ENCODE measurements at regions not wholly inside any gene's neighbourhood (a gene's known extent, or its start where the extent isn't known, plus 50 kb on each side); places are given as distances from the start of the nearest gene placed in this dataset.
A peak's percentile ranks its signal among the peaks of the same experiment; 100 is the strongest.

- no peak for TF ChIP-seq CTCF (IDR thresholded peaks at IDR 0.05; ENCODE audit: borderline replicate concordance)
- no peaks in the 10 kb centered on the region for H3K4me1 ChIP-seq
- intact Hi-C loops (cut with micrococcal nuclease), result no loop called here
- H3K9me3 ChIP-seq (replicated peaks), result no peaks in the 10 kb centered on the region
- no peak overlapping the region for H3K4me3 ChIP-seq
- H3K36me3 ChIP-seq, result no peaks in the 10 kb centered on the region
- H3K27me3 ChIP-seq (ENCODE audit: low read depth), result no peaks in the 10 kb centered on the region
- no peak for DNase-seq
- H3K27ac ChIP-seq (replicated peaks), result peak overlapping the region; percentile 25
Observed at GRCh38 chr4:15349965-15350364, 77.9 kb upstream of the C1QTNF7 start.

- Histone ChIP-seq H3K4me3 (no peak overlapping the region), H3K4me1 (no peaks in the 10 kb centered on the region), H3K9me3 (replicated peaks) (no peaks in the 10 kb centered on the region), H3K36me3 (no peaks in the 10 kb centered on the region), H3K27me3 (ENCODE audit: low read depth) (no peaks in the 10 kb centered on the region), H3K27ac (replicated peaks) (peak overlapping the region; percentile 23)
- TF ChIP-seq CTCF (IDR thresholded peaks at IDR 0.05; ENCODE audit: borderline replicate concordance), result no peak
- intact Hi-C loops (cut with micrococcal nuclease), result no loop called here
- no peak for DNase-seq
Observed at GRCh38 chr4:15352524-15352923, 75.3 kb upstream of the C1QTNF7 start.

- DNase-seq, result no peak
- peak overlapping the region; percentile 21 for H3K27ac ChIP-seq (replicated peaks)
- no peak overlapping the region for H3K4me3 ChIP-seq
- intact Hi-C loops (cut with micrococcal nuclease), result no loop called here
- H3K9me3 ChIP-seq (replicated peaks), result no peaks in the 10 kb centered on the region
- H3K4me1 ChIP-seq, result no peaks in the 10 kb centered on the region
- H3K27me3 ChIP-seq (ENCODE audit: low read depth), result no peaks in the 10 kb centered on the region
- no peaks in the 10 kb centered on the region for H3K36me3 ChIP-seq
- TF ChIP-seq CTCF (IDR thresholded peaks at IDR 0.05; ENCODE audit: borderline replicate concordance), result no peak
Observed at GRCh38 chr4:15353207-15353606, 74.6 kb upstream of the C1QTNF7 start.

GRCh38 chr4:15354371-15355297 is 73.2 kb upstream of the C1QTNF7 start:
- H3K27ac ChIP-seq (replicated peaks), result no peak overlapping the region

GRCh38 chr4:15361529-15361928 is 66.3 kb upstream of the C1QTNF7 start:
- Histone ChIP-seq H3K4me1 (no peaks in the 10 kb centered on the region), H3K36me3 (no peaks in the 10 kb centered on the region), H3K4me3 (no peak overlapping the region), H3K27ac (replicated peaks) (no peak overlapping the region), H3K27me3 (ENCODE audit: low read depth) (no peaks in the 10 kb centered on the region), H3K9me3 (replicated peaks) (no peaks in the 10 kb centered on the region)
- no peak for DNase-seq
- intact Hi-C loops (cut with micrococcal nuclease), result no loop called here
- no peak for TF ChIP-seq CTCF (IDR thresholded peaks at IDR 0.05; ENCODE audit: borderline replicate concordance)

More at GRCh38 chr4:15354371-15355297, 73.2 kb upstream of the C1QTNF7 start:
- Histone ChIP-seq H3K36me3 (no peaks in the 10 kb centered on the region), H3K9me3 (replicated peaks) (no peaks in the 10 kb centered on the region), H3K4me1 (no peaks in the 10 kb centered on the region), H3K4me3 (no peak overlapping the region), H3K27me3 (ENCODE audit: low read depth) (no peaks in the 10 kb centered on the region)
- TF ChIP-seq CTCF (IDR thresholded peaks at IDR 0.05; ENCODE audit: borderline replicate concordance), result no peak
- DNase-seq, result no peak
- intact Hi-C loops (cut with micrococcal nuclease), result no loop called here

Data from left ventricle myocardium inferior (tissue), 1 donor.